Activated CD8-positive, alpha-beta memory T cell treated with anti-CD3 and anti-CD28 coated beads, Interleukin-2, amount 50 U/mL, for 4 hours (primary cell): ENCODE measurements at regions not wholly inside any gene's neighbourhood (a gene's known extent, or its start where the extent isn't known, plus 50 kb on each side); places are given as distances from the start of the nearest gene placed in this dataset.

ENCODE experiments used
- DNase-seq: peaks from one replicate; pipeline ENCODE4 v3.0.0-alpha.2; 2020

DNA sequence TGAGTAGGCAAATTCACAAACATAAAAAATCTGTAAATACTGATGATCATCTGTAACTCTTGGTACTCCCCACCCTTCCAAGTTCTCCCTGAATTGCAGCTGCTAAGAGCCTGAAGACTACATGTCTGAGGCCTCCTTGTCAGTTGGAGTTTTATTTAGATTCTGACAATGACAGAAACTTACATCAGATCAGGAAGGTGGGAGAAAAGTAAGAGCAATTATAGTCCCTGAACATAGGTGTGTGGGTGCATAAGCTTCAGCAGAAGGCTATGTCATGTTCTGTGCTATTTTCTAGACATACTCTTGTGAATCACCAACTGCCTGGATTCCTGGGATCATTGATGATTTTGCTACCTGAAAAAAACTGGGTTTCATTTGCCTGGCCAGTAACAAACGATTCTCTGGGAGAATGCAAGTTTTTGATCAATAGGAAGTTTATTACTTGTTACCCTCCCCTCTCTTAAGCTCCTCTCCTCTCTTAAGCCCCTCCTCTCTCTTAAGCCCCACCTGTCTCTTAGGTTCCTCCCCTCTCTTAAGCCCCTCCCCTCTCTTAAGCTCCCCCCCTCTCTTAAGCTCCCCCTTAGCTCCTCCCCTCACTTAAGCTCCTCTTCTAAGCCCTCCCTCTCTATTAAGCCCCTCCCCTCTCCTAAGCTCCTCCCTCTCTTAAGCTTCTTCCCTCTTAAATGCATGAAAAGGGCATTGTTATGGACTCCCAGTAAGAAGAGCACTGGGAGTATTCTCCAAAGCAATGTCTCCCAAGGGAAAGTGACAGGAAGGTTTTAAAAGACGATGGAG lies 1183.4 kb upstream of the AUTS2 start:
- no peak for DNase-seq

DNA sequence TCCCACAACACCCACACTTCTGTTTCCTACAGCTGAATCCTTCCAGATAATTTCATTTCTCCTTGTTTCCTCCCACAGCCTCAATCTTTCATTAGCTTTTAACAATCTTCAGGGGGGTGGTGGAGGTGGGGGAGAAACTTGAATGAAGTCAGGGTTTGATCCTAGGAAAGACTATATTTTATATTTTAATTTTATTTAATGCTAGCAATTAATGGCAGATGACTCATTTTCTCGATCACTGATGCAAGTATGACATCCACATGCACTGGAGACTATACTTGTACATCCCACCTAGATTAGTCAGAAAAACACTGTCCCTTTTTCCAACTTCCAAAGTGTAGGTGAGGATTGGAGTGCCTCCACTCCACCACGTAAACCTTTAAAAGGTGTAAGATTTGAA lies 1181.3 kb upstream of the AUTS2 start:
- no peak for DNase-seq

DNA sequence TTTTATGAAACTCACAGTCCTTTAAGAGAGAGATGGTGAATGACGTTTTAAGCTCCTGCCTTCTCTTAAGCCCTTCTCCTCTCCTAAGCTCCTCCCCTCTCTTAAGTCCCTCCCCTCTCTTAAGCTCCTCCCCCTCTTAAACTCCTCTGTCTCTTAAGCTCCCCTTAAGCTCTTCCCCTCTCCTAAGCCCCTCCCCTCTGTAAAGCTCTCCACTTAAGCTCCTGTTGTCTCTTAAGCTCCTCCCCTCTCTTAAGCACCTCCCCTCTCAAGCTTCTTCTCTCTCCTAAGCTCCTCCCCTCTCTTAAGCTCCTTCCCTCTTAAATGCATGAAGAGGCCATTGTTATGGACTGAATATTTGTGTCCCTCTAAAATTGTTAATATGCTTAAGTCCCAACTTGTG lies 1180.6 kb upstream of the AUTS2 start:
- DNase-seq, result no peak

DNA sequence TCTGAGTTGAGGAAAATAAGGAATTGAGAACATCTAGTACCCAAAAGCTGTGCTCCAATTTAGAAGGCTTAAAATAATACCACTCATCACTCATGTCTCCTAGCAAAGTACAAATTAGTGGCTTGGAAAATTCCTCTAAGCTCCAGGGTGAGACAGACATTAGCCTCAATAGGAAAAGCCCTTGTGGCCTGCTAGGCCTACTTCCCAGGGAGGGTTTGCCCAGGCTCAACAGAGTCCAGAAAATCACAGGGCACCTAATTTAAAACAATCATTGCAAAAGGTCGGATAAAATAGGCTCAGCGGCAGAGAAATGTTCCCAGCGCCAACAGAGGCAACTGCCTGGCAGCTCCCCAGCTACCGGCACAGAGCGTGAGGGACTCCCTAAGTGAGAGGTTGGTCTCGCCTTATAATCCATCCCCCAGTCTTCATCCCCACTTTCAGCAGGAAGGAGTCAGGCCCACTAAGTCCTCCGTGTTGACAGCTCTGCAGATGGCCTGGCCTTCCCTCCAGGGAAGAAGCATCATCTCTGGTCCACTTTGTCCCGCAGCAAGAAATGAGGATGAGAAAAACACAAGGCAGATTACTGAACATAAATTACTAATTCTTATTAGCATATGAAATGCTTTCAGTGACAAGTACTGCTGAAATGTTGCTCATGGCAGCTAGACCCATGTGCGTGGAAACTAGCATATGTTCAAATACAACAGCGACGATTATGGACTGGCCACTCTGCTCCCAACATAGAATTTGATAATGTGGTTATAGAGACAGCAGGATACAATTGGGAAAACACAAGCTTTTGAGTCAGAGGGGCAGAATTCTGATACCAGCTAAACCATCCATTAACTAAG lies 1177.7 kb upstream of the AUTS2 start:
- DNase-seq, result no peak

DNA sequence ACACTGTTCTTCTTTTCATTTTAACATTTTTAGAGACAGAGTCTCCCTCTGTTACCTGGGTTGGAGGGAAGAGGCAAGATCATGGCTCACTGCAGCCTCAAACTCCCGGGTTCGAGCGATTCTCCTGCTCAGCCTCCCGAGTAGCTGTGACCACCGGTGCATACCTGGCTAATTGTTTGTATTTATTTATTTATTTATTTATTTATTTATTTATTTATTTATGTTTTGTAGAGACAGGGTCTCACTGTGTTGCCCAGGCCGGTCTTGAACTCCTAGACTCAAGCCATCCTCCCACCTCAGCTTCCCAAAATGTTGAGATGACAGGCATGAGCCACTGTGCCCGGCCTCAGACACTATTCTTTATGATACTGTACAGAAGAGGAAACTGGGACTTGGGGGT lies 1176.6 kb upstream of the AUTS2 start:
- DNase-seq, result no peak

DNA sequence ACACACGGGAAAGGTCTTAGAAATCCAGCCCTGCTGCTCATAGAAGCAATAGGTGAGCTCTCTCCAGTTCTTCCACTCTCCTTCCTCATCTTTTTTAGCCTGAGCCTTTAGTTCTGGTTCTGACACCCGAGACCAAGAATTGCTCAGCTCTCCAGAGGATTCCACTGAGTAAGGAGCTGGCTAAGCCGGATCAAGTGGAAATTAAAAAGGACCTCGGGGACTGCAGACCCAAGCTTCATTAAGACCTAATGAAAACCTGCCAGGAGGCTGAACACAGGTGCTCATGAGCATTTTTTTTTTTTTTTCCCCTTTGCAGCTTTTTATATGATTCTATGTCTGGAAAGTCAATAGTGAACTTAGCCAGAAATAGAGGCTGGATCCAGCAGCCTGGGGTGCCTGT lies 1176.0 kb upstream of the AUTS2 start:
- DNase-seq, result no peak

DNA sequence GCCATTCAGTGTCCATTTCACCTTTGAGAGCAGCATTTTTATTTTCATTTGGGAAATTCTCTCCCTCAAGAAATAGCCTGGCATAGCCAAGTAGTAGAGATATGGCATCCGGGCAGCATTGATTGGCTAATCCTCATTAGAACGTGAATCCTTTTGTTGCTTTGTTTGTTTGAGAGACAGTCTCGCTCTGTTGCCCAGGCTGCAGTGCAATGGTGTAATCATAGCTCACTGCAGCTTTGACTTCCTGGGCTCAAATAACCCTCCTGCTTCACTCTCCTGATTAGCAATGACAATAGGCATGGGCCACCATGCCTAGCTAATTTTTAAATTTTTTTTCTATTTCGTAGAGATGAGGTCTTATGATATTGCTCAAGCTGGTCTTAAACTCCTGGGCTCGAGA lies 1174.9 kb upstream of the AUTS2 start:
- no peak for DNase-seq

DNA sequence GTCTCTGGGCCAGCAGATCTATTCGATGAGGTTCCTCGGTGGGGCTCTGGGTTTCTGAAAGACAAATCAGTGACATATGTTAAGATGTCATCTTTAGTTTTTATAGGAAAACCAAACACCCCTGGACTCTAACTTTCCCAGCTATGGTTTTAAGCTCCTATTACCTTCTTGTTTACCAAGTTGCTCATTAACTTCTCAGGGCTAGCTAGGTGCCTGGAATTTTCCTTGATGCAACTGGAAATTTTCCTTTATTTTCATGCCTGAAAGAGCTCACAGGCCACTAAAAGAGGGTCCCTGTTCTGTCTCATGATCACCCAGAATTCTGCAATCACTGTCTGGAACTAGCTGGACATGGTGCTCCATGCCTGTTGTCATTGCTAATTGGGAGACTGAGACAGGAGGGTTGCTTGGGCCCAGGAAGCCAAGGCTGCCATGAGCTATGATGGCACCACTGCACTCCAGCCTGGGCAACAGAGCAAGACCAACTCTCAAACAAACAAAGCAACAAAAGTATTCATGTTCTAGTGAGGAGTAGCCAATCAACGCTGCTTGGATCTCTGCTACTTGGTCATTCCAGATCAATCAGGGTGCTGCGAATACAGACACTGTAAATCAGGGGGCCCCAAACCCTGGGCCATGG lies 1173.5 kb upstream of the AUTS2 start:
- DNase-seq, result no peak

DNA sequence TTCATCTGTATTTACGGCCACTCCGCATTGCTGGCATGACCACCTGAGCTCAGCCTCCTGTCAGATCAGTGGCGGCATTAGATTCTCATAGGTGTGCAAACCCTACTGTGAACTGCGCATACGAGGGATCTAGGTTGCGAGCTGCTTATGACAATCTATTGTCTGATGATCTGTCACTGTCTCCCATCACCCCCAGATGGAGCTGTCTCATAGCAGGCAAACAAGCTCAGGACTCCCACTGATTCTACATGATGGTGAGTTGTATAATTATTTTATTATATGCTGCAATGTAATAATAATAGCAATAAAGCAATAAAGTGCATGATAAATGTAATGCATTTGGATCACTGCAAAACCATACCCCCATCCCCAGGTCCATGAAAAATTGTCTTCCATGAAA lies 1172.9 kb upstream of the AUTS2 start:
- no peak for DNase-seq

DNA sequence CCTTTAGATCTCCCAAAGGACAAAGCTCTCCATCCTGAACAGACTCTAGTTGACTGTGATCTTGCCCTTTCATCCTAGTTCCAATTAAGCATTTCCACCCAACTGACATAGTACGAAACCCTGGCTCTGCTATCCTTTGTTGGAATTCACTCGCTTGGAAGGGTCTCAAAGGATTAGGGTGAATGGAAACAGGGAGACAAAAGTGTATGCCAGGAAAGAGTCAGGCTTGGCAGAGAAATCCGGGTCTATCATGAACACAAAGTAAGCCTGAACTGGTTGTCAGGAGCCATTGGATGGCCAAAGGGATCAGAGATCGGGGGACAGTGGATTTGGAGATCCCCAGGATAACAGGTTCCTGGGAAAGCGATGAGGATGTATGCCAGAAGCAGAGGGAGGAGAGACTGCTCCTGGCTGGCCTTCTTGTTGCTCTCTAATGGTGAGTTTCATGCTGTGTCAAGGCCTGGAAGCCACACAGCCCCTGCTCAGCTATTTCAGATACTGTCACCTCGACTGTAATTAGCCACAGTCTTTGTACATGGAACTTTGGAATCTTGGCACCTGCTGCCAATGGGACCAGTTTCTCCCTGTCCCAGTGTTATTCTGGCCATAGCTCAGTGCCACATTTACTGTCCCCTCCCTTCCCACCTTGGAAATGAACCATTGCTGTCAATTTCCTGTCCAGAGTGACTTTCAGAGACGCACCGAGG lies 1168.7 kb upstream of the AUTS2 start:
- DNase-seq, result no peak

DNA sequence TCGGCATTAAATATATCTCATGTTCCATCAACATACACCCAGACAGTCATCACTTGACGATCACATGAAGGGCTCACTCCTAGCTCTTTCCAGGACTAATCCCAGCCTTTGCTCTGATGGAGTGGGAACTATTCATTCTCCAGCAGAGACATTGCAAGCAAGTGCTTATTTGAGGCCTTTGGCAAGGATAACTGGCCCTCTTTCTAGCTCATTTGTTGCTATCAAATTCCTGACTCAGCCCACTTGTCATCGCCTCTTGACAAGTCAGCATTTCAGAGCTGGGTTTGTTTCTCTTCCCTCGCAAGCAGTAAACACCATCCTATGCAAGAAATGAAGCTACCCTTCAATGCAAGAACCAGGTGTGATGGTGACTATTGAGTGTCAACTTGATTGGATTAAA lies 1165.7 kb upstream of the AUTS2 start:
- DNase-seq, result no peak

DNA sequence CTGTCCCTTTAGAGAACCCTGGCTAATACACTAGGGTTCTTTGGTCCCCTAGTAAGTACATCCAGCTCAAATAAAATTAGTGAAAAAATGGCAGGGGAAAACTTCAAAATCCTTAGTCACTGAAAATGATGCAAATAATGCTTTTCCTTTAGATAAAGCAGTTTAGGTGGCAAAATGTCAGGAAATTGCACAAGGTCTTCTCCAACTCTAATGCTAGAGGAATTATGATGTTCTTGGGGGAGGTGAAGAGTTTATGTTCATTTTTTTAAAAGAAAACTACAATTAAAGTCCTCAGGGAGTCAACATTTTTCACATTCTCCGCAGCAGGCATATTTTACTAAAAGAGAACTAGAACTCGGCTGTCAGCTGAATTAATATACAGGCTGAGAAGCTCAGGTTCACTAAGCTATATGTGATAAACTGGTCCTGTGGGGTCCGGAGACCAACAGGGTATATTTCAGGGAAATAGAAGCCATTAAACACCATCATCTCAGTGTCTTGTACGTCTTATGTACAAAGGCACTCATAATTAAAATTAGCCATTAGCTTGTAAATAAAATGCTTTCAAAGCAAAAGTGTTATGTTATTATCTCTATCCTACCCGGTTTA lies 1164.7 kb upstream of the AUTS2 start:
- DNase-seq, result no peak

DNA sequence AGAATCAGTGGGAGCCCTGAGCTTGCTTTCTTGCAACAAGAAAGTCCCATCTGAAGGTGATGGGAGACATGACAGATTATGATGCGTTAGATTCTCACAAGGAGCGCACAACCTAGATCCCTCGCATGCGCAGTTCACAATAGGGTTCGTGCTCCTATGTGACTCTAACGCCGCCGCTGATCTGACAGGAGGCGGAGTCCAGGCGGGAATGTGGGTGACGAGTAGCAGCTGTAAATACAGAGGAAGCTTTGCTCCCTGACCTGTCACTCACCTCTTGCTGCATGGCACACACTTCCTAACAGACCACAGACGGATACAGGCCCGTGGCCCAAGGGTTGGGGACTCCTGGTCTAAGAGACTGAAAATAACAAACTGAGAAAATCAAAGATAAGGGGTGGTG lies 1163.4 kb upstream of the AUTS2 start:
- DNase-seq, result no peak

DNA sequence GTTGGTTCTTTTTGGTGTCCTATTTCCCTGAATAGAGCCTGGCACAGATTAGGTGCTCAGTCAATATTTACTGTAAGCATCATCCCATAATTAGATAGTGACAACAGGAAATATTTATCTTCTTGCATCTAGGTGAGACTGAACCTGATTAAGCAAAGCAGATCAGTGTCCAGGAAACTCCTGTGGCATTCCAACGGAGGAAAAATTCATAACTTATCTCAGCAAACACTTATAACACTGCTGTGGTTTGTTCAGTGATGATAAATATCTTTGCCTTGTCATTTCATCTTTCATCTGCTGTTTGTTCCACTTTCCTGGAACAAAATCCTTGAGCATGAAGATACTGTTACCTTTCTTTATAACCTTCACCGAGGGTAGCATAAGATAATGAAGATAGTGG lies 1160.3 kb upstream of the AUTS2 start:
- no peak for DNase-seq

DNA sequence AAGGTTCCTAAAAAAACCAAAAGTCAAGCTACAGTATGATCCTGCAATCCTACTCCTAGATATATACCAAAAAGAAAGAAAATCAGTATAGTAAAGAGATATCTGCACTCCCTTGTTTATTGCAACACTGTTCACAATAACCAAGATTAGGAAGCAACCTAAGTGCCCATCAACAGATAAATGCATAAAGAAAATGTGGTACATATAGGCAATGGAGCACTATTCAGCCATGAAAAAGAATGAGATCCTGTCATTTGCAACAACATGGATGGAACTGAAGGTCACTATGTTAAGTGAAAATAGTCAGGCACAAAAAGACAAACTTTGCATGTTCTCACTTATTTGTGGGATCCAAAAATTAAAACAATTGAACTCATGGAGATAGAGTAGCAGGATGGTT lies 1159.5 kb upstream of the AUTS2 start:
- DNase-seq, result no peak

DNA sequence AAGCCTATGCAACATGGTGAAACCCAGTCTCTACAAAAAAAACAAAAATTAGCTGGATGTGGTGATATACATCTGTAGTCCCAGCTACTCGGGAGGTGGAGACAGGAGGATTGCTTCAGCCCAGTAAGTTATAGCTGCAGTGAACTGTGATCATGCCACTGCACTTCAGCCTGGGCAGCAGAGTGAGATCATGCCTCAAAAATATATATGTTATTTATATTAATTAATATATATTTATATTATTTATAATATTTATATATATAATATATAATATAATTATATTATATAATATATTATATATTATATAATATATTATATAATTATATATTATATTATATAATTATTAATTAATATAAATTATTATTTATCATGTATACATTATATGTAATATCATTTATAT lies 1158.4 kb upstream of the AUTS2 start:
- no peak for DNase-seq

DNA sequence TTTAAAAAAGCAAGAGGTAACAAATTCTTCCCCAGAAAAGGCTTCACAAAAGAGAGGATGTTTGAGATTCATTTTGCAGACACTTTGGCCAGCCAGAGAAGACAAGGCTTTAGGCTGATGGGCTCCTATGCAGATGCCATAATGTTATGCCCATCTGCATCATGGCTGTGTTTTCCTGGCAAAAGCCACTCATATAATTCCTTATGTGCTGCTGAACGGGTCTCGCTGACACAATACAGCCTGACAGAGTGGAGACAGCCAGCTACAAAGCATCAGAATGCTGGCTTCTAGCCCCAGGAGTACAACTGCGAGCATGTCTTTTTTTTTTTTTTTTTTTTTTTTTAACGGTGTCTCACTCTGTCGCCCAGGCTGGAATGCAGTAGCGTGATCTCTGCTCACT lies 1157.4 kb upstream of the AUTS2 start:
- no peak for DNase-seq

DNA sequence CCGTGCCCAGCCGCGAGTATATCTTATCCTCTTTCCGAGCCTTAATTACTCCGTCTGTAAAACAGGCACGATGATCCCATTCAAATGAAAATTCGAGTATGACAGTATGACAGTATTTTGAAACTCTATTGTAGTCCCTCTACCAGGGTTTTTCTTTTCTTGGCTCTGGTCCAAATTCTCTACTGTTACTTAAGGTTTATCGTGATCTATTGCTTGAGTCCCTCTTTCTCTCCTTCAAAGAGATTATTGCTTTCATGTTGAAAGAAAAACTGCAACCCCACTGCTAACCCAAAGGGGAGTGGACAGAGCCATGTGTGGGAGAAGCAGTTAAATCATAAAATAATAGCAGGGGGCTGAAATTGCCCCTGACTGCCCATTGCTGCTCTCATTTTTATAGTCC lies 1156.6 kb upstream of the AUTS2 start:
- no peak for DNase-seq

DNA sequence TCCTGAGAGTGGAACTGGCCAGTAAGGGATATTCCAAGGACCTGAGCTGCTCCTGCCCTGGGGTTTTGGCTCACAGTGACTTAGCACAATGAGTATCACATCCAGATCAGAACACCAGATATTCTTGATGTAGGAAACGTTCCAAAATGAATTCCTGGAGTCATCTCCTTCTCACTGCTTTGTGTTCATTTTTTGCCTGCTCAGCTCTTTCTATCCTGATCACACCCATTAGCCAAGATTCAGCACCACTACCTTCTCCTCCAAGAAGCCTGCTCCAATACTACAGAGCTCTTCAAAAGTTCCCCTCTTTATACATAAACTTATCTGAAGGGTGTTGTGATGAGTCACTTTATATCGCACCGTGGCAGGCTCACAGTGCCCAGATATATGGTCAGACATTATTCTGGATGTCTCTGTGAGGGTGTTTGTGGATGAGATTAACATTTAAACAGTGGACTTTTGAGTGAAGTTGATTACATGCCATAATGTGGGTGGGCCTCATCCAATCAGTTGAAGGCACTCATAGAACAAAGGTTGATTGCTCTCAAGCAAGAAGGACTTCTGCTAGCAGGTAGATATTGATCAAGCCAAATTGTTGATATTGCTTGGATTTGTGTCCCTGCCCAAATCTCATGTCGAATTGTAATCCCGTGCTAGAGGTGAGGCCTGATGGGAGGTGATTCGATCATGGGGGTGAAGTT lies 1155.2 kb upstream of the AUTS2 start:
- DNase-seq, result no peak

DNA sequence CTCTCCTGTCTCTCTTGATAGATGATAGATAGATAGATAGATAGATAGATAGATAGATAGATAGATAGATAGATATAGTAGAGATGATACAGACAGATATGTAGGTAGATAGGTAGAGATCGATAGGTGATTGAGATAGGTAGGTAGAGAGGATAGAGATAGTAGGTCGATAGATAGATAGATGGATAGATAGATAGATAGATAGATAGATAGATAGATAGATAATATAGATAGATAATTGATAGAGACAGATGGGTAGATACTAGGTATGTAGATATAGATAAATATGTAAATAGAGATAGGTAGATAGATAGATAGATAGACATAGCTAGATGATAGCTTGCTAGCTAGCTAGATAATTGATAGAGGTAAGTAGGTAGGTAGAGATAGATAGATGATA lies 1154.2 kb upstream of the AUTS2 start:
- no peak for DNase-seq

DNA sequence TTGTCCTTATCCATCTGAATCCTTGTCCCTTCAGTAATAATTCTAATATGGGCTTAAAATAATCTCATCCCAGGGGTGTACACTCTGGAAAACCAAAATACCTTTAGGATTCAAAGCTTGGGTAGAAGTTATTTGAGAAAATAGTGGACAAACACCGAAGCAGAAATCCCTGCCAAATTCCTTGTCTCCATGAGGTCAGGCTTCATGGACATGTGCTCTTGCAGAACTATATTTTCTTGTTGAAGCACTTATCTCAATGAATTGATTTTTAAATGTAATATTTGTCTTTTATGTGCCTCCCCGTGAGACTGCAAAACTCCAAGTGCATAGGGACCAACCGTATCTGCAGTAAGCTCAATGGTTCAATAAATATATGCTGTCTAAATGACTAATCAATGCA lies 1153.3 kb upstream of the AUTS2 start:
- DNase-seq, result no peak

DNA sequence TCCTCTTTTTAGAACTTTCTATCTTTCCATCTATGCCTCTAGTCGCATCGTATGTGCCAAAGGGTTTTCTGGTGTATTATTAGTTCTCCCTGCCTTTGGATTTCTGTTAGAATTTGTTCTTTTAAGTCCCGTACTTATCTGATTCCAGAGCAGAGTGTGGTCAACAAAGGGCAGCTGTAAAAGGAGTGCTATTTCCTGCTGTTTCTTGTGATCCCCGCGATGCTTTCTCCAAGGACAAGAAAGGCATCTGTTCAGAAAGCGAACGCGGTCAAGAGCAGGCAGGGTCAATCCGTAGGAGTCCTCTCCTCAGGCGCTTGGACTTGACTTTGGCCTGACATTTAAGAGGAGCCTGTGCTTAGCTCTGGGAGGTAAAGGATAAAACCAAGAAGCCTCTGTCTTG lies 1152.1 kb upstream of the AUTS2 start:
- DNase-seq, result no peak
